Rectal smooth muscle tissue (tissue), 1 donor: ENCODE measurements at regions not wholly inside any gene's neighbourhood (a gene's known extent, or its start where the extent isn't known, plus 50 kb on each side); places are given as distances from the start of the nearest gene placed in this dataset.

Experiments used
- H3K27ac ChIP-seq: one replicate; pipeline ENCODE4 v1.7.0; 2013; ENCODE audit warnings: low read depth, low read length, inconsistent platforms
- H3K27me3 ChIP-seq: one replicate; pipeline ENCODE4 v1.7.0; 2013; ENCODE audit warnings: low read length; ENCODE audit not compliant: control insufficient read depth, insufficient read depth
- H3K36me3 ChIP-seq: one replicate; pipeline ENCODE4 v1.7.0; 2013; ENCODE audit warnings: low read length; ENCODE audit not compliant: control insufficient read depth, insufficient read depth
- H3K4me1 ChIP-seq: one replicate; pipeline ENCODE4 v1.7.0; 2013; ENCODE audit warnings: low read length; ENCODE audit not compliant: control insufficient read depth, insufficient read depth
- H3K4me3 ChIP-seq: one replicate; pipeline ENCODE4 v1.7.0; 2013; ENCODE audit warnings: low read length
- H3K9ac ChIP-seq: one replicate; pipeline ENCODE4 v1.7.0; 2013; ENCODE audit warnings: low read length

GRCh38 chr3:168539909-168540308 is 444.2 kb upstream of the GOLIM4 start:
- Histone ChIP-seq H3K9ac (no peak overlapping the region), H3K4me1 (no peaks in the 10 kb centered on the region), H3K27ac (no peak overlapping the region), H3K4me3 (no peak overlapping the region), H3K27me3 (no peaks in the 10 kb centered on the region), H3K36me3 (no peaks in the 10 kb centered on the region)

- Histone ChIP-seq H3K27ac (no peak overlapping the region), H3K4me1 (no peaks in the 10 kb centered on the region), H3K27me3 (no peaks in the 10 kb centered on the region), H3K9ac (no peak overlapping the region), H3K4me3 (no peak overlapping the region), H3K36me3 (no peaks in the 10 kb centered on the region)
Observed at GRCh38 chr3:168534761-168535160, 439.0 kb upstream of the GOLIM4 start.

- Histone ChIP-seq H3K4me1 (no peaks in the 10 kb centered on the region), H3K4me3 (no peak overlapping the region), H3K9ac (no peak overlapping the region), H3K27me3 (no peaks in the 10 kb centered on the region), H3K36me3 (no peaks in the 10 kb centered on the region), H3K27ac (no peak overlapping the region)
Observed at GRCh38 chr3:168533600-168533999, 437.9 kb upstream of the GOLIM4 start.

- no peaks in the 10 kb centered on the region for H3K4me1 ChIP-seq
Observed at GRCh38 chr3:168532135-168532534, 436.4 kb upstream of the GOLIM4 start.

GRCh38 chr3:168531116-168531515 is 435.4 kb upstream of the GOLIM4 start:
- no peak overlapping the region for H3K4me3 ChIP-seq
- no peaks in the 10 kb centered on the region for H3K27me3 ChIP-seq
- H3K27ac ChIP-seq = no peak overlapping the region
- H3K4me1 ChIP-seq = no peaks in the 10 kb centered on the region
- H3K9ac ChIP-seq = no peak overlapping the region
- H3K36me3 ChIP-seq = no peaks in the 10 kb centered on the region

More at GRCh38 chr3:168532135-168532534, 436.4 kb upstream of the GOLIM4 start:
- Histone ChIP-seq H3K4me3 (no peak overlapping the region), H3K27ac (no peak overlapping the region), H3K9ac (no peak overlapping the region), H3K27me3 (no peaks in the 10 kb centered on the region), H3K36me3 (no peaks in the 10 kb centered on the region)

- Histone ChIP-seq H3K4me1 (no peaks in the 10 kb centered on the region), H3K27me3 (no peaks in the 10 kb centered on the region)
Observed at GRCh38 chr3:168524129-168524528, 428.4 kb upstream of the GOLIM4 start.

GRCh38 chr3:168517249-168518071 is 421.7 kb upstream of the GOLIM4 start:
- no peak overlapping the region for H3K4me3 ChIP-seq
- no peak overlapping the region for H3K27ac ChIP-seq

More at GRCh38 chr3:168524129-168524528, 428.4 kb upstream of the GOLIM4 start:
- H3K36me3 ChIP-seq = no peaks in the 10 kb centered on the region
- no peak overlapping the region for H3K9ac ChIP-seq
- no peak overlapping the region for H3K27ac ChIP-seq
- no peak overlapping the region for H3K4me3 ChIP-seq

GRCh38 chr3:168514252-168514651 is 418.5 kb upstream of the GOLIM4 start:
- Histone ChIP-seq H3K27me3 (no peaks in the 10 kb centered on the region), H3K4me3 (no peak overlapping the region), H3K4me1 (no peaks in the 10 kb centered on the region), H3K36me3 (no peaks in the 10 kb centered on the region), H3K27ac (no peak overlapping the region), H3K9ac (no peak overlapping the region)

More at GRCh38 chr3:168517249-168518071, 421.7 kb upstream of the GOLIM4 start:
- no peak overlapping the region for H3K9ac ChIP-seq
- H3K4me1 ChIP-seq = no peaks in the 10 kb centered on the region
- H3K36me3 ChIP-seq = no peaks in the 10 kb centered on the region
- H3K27me3 ChIP-seq = no peaks in the 10 kb centered on the region

- Histone ChIP-seq H3K9ac (no peak overlapping the region), H3K27ac (no peak overlapping the region), H3K4me3 (no peak overlapping the region), H3K4me1 (no peaks in the 10 kb centered on the region), H3K27me3 (no peaks in the 10 kb centered on the region), H3K36me3 (no peaks in the 10 kb centered on the region)
Observed at GRCh38 chr3:168512802-168513201, 417.1 kb upstream of the GOLIM4 start.

GRCh38 chr3:168511428-168512014 is 415.8 kb upstream of the GOLIM4 start:
- H3K4me1 ChIP-seq = no peaks in the 10 kb centered on the region
- H3K27me3 ChIP-seq = no peaks in the 10 kb centered on the region
- no peaks in the 10 kb centered on the region for H3K36me3 ChIP-seq
- H3K27ac ChIP-seq = no peak overlapping the region
- no peak overlapping the region for H3K4me3 ChIP-seq
- H3K9ac ChIP-seq = no peak overlapping the region

GRCh38 chr3:168506589-168506988 is 410.9 kb upstream of the GOLIM4 start:
- Histone ChIP-seq H3K9ac (no peak overlapping the region), H3K4me3 (no peak overlapping the region), H3K4me1 (no peaks in the 10 kb centered on the region), H3K27me3 (no peaks in the 10 kb centered on the region), H3K27ac (no peak overlapping the region), H3K36me3 (no peaks in the 10 kb centered on the region)

- H3K4me3 ChIP-seq = no peak overlapping the region
- H3K27ac ChIP-seq = no peak overlapping the region
- no peaks in the 10 kb centered on the region for H3K27me3 ChIP-seq
- H3K9ac ChIP-seq = no peak overlapping the region
- H3K36me3 ChIP-seq = no peaks in the 10 kb centered on the region
- H3K4me1 ChIP-seq = no peaks in the 10 kb centered on the region
Observed at GRCh38 chr3:168501570-168501969, 405.8 kb upstream of the GOLIM4 start.

GRCh38 chr3:168498194-168498593 is 402.5 kb upstream of the GOLIM4 start:
- Histone ChIP-seq H3K27ac (no peak overlapping the region), H3K4me3 (no peak overlapping the region), H3K9ac (no peak overlapping the region), H3K4me1 (no peaks in the 10 kb centered on the region), H3K36me3 (no peaks in the 10 kb centered on the region), H3K27me3 (no peaks in the 10 kb centered on the region)
